HL-60/S4 treated with retinoic acid at 250 ng/mL for 4 days and 3 days (cell line): ENCODE measurements at regions not wholly inside any gene's neighbourhood (a gene's known extent, or its start where the extent isn't known, plus 50 kb on each side); places are given as distances from the start of the nearest gene placed in this dataset.

Experiments
- in situ Hi-C: fragments of 300-500 bp; cut with MboI; formaldehyde crosslinking; loops from 2 replicates; pipeline ENCODE4 v1.7.0; 2022; ENCODE audit warnings: low sequenced_read_pairs

- in situ Hi-C loops, result no loop called here
Observed at GRCh38 chr20:60236613-60237012, 278.4 kb downstream of the CDH26 start.

- in situ Hi-C loops, result no loop called here
Observed at GRCh38 chr20:60237981-60238380, 279.8 kb downstream of the CDH26 start.

- in situ Hi-C loops, result no loop called here
Observed at GRCh38 chr20:60238992-60239660, 280.9 kb downstream of the CDH26 start.

DNA sequence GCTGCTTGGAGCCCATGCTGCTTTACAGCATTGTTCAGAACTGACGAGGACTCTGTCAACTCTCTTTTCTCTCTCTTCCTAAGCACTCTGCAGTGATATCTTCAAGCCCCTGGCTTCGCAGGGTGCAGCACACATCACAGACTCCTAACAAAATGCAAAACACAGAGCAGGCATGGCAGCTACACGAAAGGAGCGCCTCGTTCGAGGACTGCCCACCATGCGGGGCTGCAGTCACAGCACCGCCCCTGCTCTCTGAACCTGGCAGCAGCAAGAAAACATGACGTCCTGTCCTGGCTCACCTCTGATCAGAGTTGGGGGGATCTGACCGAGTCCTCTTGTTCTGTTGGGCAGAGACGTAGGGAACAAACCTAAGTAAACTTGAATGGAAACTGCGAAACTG lies 281.7 kb downstream of the CDH26 start:
- in situ Hi-C loops, result no loop called here

DNA sequence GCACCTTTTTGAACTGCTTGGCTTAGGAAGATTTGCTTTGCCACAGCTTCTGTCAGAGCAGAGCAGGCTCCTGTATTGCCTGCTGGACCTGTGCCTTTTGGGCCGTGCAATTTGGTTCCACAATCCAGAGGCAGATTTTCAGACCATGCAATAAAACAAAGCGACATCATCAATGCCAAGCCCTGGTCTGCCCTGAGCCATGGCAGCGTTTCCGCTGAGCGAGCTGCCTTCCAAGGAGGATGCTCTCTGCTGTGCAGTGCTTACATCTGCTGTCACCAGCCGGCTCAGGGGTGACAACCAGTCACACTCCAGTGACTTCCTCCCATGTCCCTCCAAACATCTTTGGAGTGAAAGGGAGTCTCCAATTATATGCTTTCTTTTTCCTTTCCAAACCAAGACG lies 282.2 kb downstream of the CDH26 start:
- in situ Hi-C loops, result no loop called here

- in situ Hi-C loops, result no loop called here
Observed at GRCh38 chr20:60240986-60241385, 282.8 kb downstream of the CDH26 start.

DNA sequence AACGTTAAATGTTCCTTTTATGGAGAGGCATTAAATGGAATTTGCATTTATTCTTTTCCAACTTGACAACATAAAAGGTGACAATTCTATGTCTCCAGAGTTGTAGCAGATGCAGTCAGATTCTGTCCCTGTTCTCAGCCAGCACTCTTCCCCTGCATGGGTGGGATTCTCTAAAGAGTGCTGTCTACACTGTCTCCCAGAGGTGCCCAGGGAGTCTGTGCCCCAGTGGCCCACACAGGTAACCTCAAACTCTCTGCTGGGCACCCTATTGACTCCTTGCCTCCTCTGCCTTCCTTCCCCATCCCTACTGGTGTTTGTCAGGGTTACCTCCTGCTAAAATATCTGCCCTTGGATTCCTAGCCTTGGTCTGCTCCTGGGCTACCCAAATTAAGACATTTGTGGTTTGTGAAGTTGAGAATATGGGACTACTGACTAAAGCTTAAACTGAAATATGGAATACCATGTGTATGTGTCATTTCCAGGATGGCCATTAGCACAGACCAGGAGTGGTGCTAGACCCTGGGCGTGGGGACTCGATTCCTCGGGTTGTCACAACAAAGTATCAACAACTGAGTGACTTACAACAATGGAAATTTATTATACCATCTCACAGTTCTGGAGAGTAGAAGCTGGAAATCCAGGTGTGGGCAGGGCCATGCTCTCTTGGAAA lies 284.7 kb downstream of the CDH26 start:
- in situ Hi-C loops, result no loop called here

- in situ Hi-C loops, result no loop called here
Observed at GRCh38 chr20:60244373-60245146, 286.3 kb downstream of the CDH26 start.

DNA sequence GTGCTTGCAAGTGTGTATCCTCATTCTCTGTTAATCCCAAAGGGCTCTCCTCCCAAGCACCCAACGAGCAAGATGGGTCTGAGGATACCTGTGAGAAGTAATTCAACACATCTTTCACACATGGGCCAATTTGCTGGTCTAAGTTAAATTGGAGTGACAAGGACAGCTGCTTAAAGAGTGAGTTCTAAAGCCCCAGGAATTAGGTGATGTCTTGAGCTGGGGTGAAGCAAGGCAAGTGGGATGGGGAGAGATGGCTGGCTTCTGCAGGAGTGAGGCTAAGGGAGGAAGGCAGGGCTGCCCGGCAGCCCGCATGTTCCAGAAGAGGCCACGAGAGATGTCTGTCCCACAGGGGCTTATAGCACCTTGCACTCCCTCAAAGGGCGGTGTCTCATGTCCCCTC lies 288.5 kb downstream of the CDH26 start:
- in situ Hi-C loops, result no loop called here

DNA sequence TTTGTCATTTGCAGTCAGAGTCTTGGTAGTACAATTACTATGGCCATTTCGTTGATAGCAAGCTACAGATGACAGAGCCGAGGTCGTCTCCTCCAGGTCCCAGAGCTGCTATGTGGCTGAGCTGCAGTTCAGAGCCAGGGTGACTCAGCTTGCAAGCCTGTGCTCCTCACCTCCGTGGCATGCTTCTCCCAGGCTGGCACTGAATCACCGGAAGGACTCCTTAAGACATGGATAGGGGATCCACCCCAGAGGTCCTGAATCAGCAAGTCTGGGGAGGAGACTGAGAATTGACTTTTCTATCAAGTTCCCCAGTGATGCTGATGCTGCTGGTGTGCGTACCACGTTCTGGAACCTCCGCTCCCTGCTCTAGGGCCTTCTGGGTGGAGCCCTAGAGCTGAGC lies 291.2 kb downstream of the CDH26 start:
- in situ Hi-C loops, result no loop called here

DNA sequence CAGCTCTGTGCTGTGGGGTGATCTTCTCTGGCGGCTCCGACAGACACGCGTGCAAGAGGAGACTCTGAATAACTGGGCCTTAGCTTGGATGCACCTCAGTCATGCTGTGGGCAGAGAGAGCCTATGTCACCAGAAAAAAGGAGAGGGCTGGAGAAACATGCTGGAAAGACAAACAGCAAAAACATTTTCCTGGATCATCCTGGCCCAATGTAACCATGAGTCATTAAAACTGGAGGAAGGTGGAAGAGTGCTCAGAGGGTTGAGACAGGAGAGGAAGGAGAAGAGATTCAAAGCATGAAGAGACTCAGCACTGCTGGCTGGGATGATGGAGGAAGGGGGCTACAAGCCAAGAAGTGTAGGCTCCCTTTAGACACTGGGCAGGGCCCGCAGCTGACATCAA lies 292.0 kb downstream of the CDH26 start:
- in situ Hi-C loops, result no loop called here

- in situ Hi-C loops, result no loop called here
Observed at GRCh38 chr20:60252866-60253265, 294.6 kb downstream of the CDH26 start.

DNA sequence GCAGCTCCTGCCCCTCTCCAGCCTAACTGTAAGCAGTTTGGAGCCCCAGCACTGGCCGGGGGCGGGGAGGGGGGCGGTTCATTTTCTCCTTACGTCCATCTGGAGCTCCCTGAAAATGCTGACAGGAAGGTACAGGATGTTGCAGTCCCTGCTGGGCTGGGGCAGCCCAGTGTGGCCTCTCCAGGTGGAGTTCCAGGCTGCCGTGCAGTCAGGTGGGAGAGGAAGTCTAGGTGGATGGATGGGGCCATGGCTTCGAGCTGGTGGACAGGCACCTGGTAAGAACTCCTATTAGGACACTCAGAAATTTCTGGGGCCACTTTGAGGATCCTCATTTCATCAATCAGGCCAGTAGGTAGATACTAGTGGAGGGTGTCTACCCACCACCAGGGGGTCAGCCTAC lies 295.2 kb downstream of the CDH26 start:
- in situ Hi-C loops, result no loop called here

GRCh38 chr20:60254901-60255411 lies 296.7 kb downstream of the CDH26 start:
- in situ Hi-C loops, result no loop called here

GRCh38 chr20:60255415-60255814 lies 297.2 kb downstream of the CDH26 start:
- in situ Hi-C loops, result no loop called here

- in situ Hi-C loops, result no loop called here
Observed at GRCh38 chr20:60255866-60256265, 297.6 kb downstream of the CDH26 start.

DNA sequence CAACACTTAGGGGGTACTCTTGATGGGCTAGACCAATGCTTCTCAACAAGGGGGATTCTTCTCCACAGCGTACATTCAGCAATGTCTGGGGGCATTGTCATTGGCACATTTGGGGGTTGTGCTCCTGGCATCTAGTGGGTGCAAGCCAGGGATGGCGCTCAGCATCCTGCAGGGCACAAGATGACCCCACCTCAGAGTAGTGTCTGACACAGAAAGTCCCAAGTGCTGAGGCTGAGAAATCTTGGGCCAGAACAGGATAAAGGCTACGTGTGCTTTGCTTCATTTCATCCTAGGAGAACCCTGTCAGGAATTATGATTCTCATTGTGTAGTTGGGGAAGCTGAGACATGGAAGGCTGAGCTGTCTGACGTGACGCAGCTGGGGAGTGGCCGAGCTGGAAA lies 298.6 kb downstream of the CDH26 start:
- in situ Hi-C loops, result no loop called here

GRCh38 chr20:60257671-60258070 lies 299.4 kb downstream of the CDH26 start:
- in situ Hi-C loops, result no loop called here

GRCh38 chr20:60258255-60258863 lies 300.1 kb downstream of the CDH26 start:
- in situ Hi-C loops, result no loop called here

DNA sequence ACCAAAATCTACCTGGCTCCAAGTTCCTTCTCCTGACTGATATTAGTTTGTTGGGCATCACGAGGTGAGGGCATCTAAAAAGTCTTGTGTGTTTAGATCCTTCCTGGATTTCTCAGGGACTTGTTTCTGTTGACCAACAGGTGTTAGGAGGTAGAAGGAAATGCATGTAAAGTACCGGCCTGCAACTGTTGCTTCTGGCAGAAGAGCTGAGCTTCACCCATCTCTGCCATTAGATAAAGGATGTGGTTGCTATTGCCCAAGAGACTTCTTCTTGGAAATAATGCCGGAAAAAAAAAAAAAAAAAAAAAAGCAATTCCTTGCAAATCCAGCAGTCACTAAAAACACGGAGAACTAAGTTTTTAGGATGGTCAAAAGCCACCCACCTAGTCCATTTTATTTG lies 303.1 kb downstream of the CDH26 start:
- in situ Hi-C loops, result no loop called here

DNA sequence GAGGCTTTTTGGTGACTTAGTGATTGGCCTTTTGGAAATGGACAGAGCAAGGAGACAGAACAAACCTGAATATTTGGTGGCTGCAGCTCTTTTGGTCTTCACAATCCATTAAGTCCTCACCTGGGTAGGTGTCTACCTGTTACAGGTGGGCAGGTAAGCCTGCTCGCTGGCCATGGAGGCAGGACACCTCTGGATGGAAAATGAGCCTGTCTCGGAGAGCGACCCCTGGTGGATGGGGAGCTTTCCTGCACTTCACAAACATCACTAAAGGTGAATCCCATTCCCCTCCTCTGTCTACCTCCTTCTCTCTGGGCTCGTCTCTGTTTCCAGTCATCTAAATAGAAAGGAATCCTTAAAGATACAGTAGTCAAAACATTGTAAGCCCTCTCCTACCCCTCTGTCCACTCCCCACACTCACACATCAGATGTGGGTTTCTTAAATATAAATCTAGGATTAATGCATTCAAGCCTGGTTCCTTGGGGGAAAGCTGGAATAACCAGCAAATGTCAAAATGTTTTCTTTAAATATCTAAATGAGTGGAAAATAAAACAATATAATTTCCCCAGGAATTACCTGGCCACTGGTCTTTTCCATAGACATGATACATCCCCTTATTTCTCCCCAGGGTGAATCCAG lies 304.9 kb downstream of the CDH26 start:
- in situ Hi-C loops, result no loop called here
